H9 (cell line): ENCODE measurements at regions not wholly inside any gene's neighbourhood (a gene's known extent, or its start where the extent isn't known, plus 50 kb on each side); places are given as distances from the start of the nearest gene placed in this dataset.

Source experiments
- DNase-seq: peaks from one replicate; pipeline ENCODE4 v3.0.0-alpha.2; 2017
- H2AFZ ChIP-seq: one replicate; pipeline ENCODE4 v1.6.1; 2013; ENCODE audit warnings: mild to moderate bottlenecking, low read length, control low read depth, moderate library complexity
- H2AK5ac ChIP-seq: 2 replicates; pipeline ENCODE4 v1.6.1; 2013; ENCODE audit warnings: low read length, control low read depth, mixed read lengths; ENCODE audit not compliant: insufficient read length
- H2BK120ac ChIP-seq: one replicate; pipeline ENCODE4 v1.6.1; 2013; ENCODE audit warnings: low read depth, mild to moderate bottlenecking, low read length, control low read depth, inconsistent platforms; ENCODE audit not compliant: poor library complexity, severe bottlenecking
- H2BK12ac ChIP-seq: 2 replicates; pipeline ENCODE4 v1.6.1; 2013; ENCODE audit warnings: low read length, control low read depth, mixed read lengths, low read depth; ENCODE audit not compliant: insufficient read length
- H2BK15ac ChIP-seq: 2 replicates; pipeline ENCODE4 v1.6.1; 2013; ENCODE audit warnings: low read depth, low read length, control low read depth
- H2BK20ac ChIP-seq: one replicate; pipeline ENCODE4 v1.6.1; 2013; ENCODE audit warnings: low read depth, mild to moderate bottlenecking, low read length, control low read depth, inconsistent platforms; ENCODE audit not compliant: poor library complexity, severe bottlenecking
- H2BK5ac ChIP-seq: 2 replicates; pipeline ENCODE4 v1.6.1; 2013; ENCODE audit warnings: low read length, control low read depth, mixed read lengths; ENCODE audit not compliant: insufficient read length
- H3K14ac ChIP-seq: 2 replicates; pipeline ENCODE4 v1.6.1; 2013; ENCODE audit warnings: low read length, control low read depth; ENCODE audit not compliant: insufficient read depth
- H3K18ac ChIP-seq: 2 replicates; pipeline ENCODE4 v1.6.1; 2013; ENCODE audit warnings: low read depth, mild to moderate bottlenecking, mixed read lengths, low read length, control low read depth; ENCODE audit not compliant: insufficient read length
- H3K23ac ChIP-seq: 2 replicates; pipeline ENCODE4 v1.6.1; 2013; ENCODE audit warnings: low read length, control low read depth, mixed read lengths, low read depth; ENCODE audit not compliant: insufficient read length
- H3K23me2 ChIP-seq: 2 replicates; pipeline ENCODE4 v1.6.1; 2013; ENCODE audit warnings: low read depth, mild to moderate bottlenecking, mixed read lengths, low read length, control low read depth; ENCODE audit not compliant: insufficient read length, poor library complexity, severe bottlenecking
- H3K27ac ChIP-seq: 2 replicates; pipeline ENCODE4 v1.5.1; 2013; ENCODE audit warnings: low read length, control low read depth, mixed read lengths, low read depth; ENCODE audit not compliant: insufficient read length
- H3K27me3 ChIP-seq: 2 replicates; pipeline ENCODE4 v1.6.1; 2013; ENCODE audit warnings: low read length, control low read depth, inconsistent platforms; ENCODE audit not compliant: insufficient read depth
- H3K4ac ChIP-seq: 2 replicates; pipeline ENCODE4 v1.6.1; 2013; ENCODE audit warnings: low read depth, mild to moderate bottlenecking, control low read depth, inconsistent platforms, low read length, moderate library complexity
- H3K4me1 ChIP-seq: 2 replicates; pipeline ENCODE4 v1.6.1; 2013; ENCODE audit warnings: low read length, control low read depth, inconsistent platforms; ENCODE audit not compliant: insufficient read depth
- H3K4me2 ChIP-seq: 2 replicates; pipeline ENCODE4 v1.6.1; 2013; ENCODE audit warnings: low read length, control low read depth, mixed read lengths; ENCODE audit not compliant: insufficient read length, insufficient read depth
- H3K56ac ChIP-seq: 2 replicates; pipeline ENCODE4 v1.6.1; 2013; ENCODE audit warnings: low read depth, mild to moderate bottlenecking, mixed read lengths, low read length, control low read depth; ENCODE audit not compliant: insufficient read length
- H3K79me1 ChIP-seq: 2 replicates; pipeline ENCODE4 v1.6.1; 2013; ENCODE audit warnings: low read depth, mild to moderate bottlenecking, moderate library complexity, low read length, control low read depth, inconsistent platforms; ENCODE audit not compliant: insufficient read depth, poor library complexity, severe bottlenecking
- H3K79me2 ChIP-seq: 2 replicates; pipeline ENCODE4 v1.6.1; 2013; ENCODE audit warnings: low read length, control low read depth, inconsistent platforms; ENCODE audit not compliant: insufficient read depth
- H3K9ac ChIP-seq: 2 replicates; pipeline ENCODE4 v1.6.1; 2013; ENCODE audit warnings: low read length, control low read depth, mixed read lengths; ENCODE audit not compliant: insufficient read length; ENCODE audit errors: extremely low read depth
- H3K9me3 ChIP-seq: one replicate; pipeline ENCODE4 v1.6.1; 2013; ENCODE audit warnings: low read depth, low read length, inconsistent platforms; ENCODE audit not compliant: control insufficient read depth
- H3T11ph ChIP-seq: one replicate; pipeline ENCODE4 v1.6.1; 2013; ENCODE audit warnings: mild to moderate bottlenecking, low read length, control low read depth, inconsistent platforms
- H4K20me1 ChIP-seq: one replicate; pipeline ENCODE4 v1.6.1; 2013; ENCODE audit not compliant: control insufficient read depth, insufficient read length, insufficient read depth
- H4K5ac ChIP-seq: 2 replicates; pipeline ENCODE4 v1.6.1; 2013; ENCODE audit warnings: low read depth, mild to moderate bottlenecking, mixed read lengths, low read length, control low read depth; ENCODE audit not compliant: insufficient read length
- H4K8ac ChIP-seq: replicated peaks from 2 replicates; pipeline ENCODE4 v1.6.1; 2013; ENCODE audit warnings: low read length, control low read depth, mixed read lengths, low read depth; ENCODE audit not compliant: insufficient read length
- H4K91ac ChIP-seq: 2 replicates; pipeline ENCODE4 v1.6.1; 2013; ENCODE audit warnings: low read depth, mild to moderate bottlenecking, moderate library complexity, mixed read lengths, low read length, control low read depth; ENCODE audit not compliant: insufficient read length
- H3K27ac Mint-ChIP-seq, 3 experiments: 2 replicates in 2 of 3; 3 replicates in 1 of 3; pipeline ENCODE4 v1.8.0; 2020 to 2021; ENCODE audit warnings: mixed read lengths in 3 of 3, mild to moderate bottlenecking in 1 of 3, moderate library complexity in 1 of 3
- H3K27me3 Mint-ChIP-seq: 2 replicates; pipeline ENCODE4 v1.8.0; 2021; ENCODE audit warnings: low read depth, mild to moderate bottlenecking, moderate library complexity, mixed read lengths
- H3K36me3 Mint-ChIP-seq, 3 experiments: 2 replicates in 2 of 3; 3 replicates in 1 of 3; pipeline ENCODE4 v1.8.0; 2020 to 2021; ENCODE audit warnings: low read depth in 3 of 3, mixed read lengths in 3 of 3; ENCODE audit not compliant: insufficient read depth in 1 of 3
- H3K4me1 Mint-ChIP-seq, 2 experiments: 2 replicates each; pipeline ENCODE4 v1.8.0; 2020; ENCODE audit warnings: mixed read lengths in 2 of 2
- H3K4me3 Mint-ChIP-seq, 2 experiments: 2 replicates in 1 of 2; 3 replicates in 1 of 2; pipeline ENCODE4 v1.8.0; 2020 to 2021; ENCODE audit warnings: mild to moderate bottlenecking in 2 of 2, mixed read lengths in 2 of 2, moderate library complexity in 1 of 2
- H3K9me3 Mint-ChIP-seq, 2 experiments: 2 replicates in 1 of 2; 3 replicates in 1 of 2; pipeline ENCODE4 v1.8.0; 2020; ENCODE audit warnings: mild to moderate bottlenecking in 2 of 2, mixed read lengths in 2 of 2, moderate library complexity in 1 of 2
- CTCF ChIP-seq: fragments of 200-600 bp; sonication (generic); conservative IDR thresholded peaks from 3 replicates; pipeline ENCODE4 v1.8.0; 2021; ENCODE audit warnings: antibody characterized with exemption, mild to moderate bottlenecking
- WGBS: extraction: QIAGEN DNeasy Blood & Tissue Kit; methylation state at CpG from one replicate; pipeline ENCODE4 v1.1.7; 2013; ENCODE audit warnings: missing lambda C conversion rate, low lambda C conversion rate, mixed read lengths; ENCODE audit not compliant: insufficient read length; ENCODE audit errors: extremely low coverage; 5-methylcytosine and 5-hydroxymethylcytosine counted together

DNA sequence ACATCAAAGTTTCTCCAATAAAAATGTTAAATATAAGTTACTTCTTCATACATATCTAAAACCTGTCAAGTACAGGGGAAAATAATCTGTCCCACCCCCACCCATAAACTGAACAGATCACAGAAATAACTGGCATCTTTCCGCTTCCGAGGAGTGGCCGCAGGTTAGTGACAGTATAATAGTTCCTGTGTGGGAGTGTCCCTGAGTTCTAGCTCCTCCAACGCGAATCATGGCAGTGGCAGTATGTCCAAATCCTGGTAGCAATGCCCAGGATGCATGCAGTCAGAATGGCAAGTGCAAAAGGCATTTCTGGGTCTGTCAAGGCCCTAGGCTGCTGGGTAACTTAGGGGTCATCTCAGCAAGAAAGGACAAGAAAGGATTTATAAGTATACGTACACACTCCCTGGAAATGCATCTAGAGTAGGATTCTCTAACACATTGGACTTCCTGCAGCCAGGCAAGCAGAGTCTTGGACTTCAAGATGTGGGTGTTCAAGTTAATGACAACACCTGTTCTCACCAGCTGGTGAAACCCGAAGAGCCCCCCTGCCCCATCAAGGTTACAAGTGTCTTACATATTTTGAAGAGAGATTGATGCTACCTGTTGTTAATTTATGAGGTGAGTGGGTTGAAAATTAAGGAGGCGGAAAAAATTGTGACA, 94.4 kb upstream of the COL1A2 start:
- H3K79me2 ChIP-seq: no peaks in the 10 kb centered on the region
- no peak overlapping the region for H3K4me2 ChIP-seq

More for the DNA sequence above, 94.4 kb upstream of the COL1A2 start:
- H2AK5ac ChIP-seq: no peak overlapping the region
- no peaks in the 10 kb centered on the region for H3K23me2 ChIP-seq
- H2BK15ac ChIP-seq: no peak overlapping the region
- H4K8ac ChIP-seq: no peak overlapping the region
- H3K9me3 ChIP-seq: no peaks in the 10 kb centered on the region
- Mint-ChIP-seq H3K9me3 (no peaks in the 10 kb centered on the region), H3K4me1 (peaks cover 33 to 35% of the 10 kb centered on the region in 2 experiments), H3K36me3 (peaks cover 0 to 2% (median 0%) of the 10 kb centered on the region in 3 experiments; a peak in 1 of 7 replicates), H3K4me3 (no peak overlapping the region), H3K27ac (peak overlapping the region in 1 of 3 experiments; percentile 53; a peak in 1 of 7 replicates), H3K27me3 (no peaks in the 10 kb centered on the region)
- no peak overlapping the region for H3K4ac ChIP-seq
- no peaks in the 10 kb centered on the region for H4K20me1 ChIP-seq
- H3K18ac ChIP-seq: no peak overlapping the region
- H3K14ac ChIP-seq: no peak overlapping the region
- H3K9ac ChIP-seq: no peak overlapping the region
- H3K79me1 ChIP-seq: no peaks in the 10 kb centered on the region
- TF ChIP-seq CTCF: no peak
- no peak overlapping the region for H3K23ac ChIP-seq
- H3K56ac ChIP-seq: no peak overlapping the region
- no peak overlapping the region for H4K5ac ChIP-seq
- no peak overlapping the region for H2AFZ ChIP-seq
- no peak overlapping the region for H3T11ph ChIP-seq
- no peak overlapping the region for H2BK120ac ChIP-seq
- no peak for DNase-seq
- no peak overlapping the region for H4K91ac ChIP-seq
- no peak overlapping the region for H2BK20ac ChIP-seq
- peaks cover 9% of the 10 kb centered on the region; the same call in 1 of the 2 replicates for H3K4me1 ChIP-seq
- WGBS: no CpG with 5 or more reads among the region's 8 CpGs
- H2BK12ac ChIP-seq: no peak overlapping the region
- no peaks in the 10 kb centered on the region for H3K27me3 ChIP-seq
- no peak overlapping the region for H2BK5ac ChIP-seq
- H3K27ac ChIP-seq: no peak overlapping the region
